Adipocyte (in vitro differentiated cells): ENCODE measurements at regions not wholly inside any gene's neighbourhood (a gene's known extent, or its start where the extent isn't known, plus 50 kb on each side); places are given as distances from the start of the nearest gene placed in this dataset.
"Not testable (repeated sequence)": the region's sequence is repeated elsewhere in the genome, so short reads cannot be mapped to it uniquely, and the experiment has no call there.

Experiments
- DNase-seq: peaks from one replicate; pipeline ENCODE4 v3.0.0-alpha.2; 2015; ENCODE audit warnings: low read depth
- H3K27me3 ChIP-seq: replicated peaks from 2 replicates; pipeline ENCODE4 v1.7.0; 2013; ENCODE audit warnings: mild to moderate bottlenecking, low read length, moderate library complexity; ENCODE audit not compliant: control insufficient read depth, insufficient read depth
- H3K36me3 ChIP-seq: 2 replicates; pipeline ENCODE4 v1.7.0; 2013; ENCODE audit warnings: low read length, mild to moderate bottlenecking, moderate library complexity; ENCODE audit not compliant: control insufficient read depth, insufficient read depth, severe bottlenecking
- H3K4me1 ChIP-seq: 2 replicates; pipeline ENCODE4 v1.7.0; 2013; ENCODE audit warnings: mild to moderate bottlenecking, low read length, moderate library complexity; ENCODE audit not compliant: control insufficient read depth, insufficient read depth
- H3K4me3 ChIP-seq: 2 replicates; pipeline ENCODE4 v1.7.0; 2013; ENCODE audit warnings: mild to moderate bottlenecking, low read length, moderate library complexity
- H3K9ac ChIP-seq: 2 replicates; pipeline ENCODE4 v1.7.0; 2013; ENCODE audit warnings: mild to moderate bottlenecking, low read length, moderate library complexity
- H3K9me3 ChIP-seq: 2 replicates; pipeline ENCODE4 v1.7.0; 2013; ENCODE audit warnings: mild to moderate bottlenecking, low read length, moderate library complexity; ENCODE audit not compliant: control insufficient read depth

GRCh38 chr2:153623020-153623419 is 144.5 kb upstream of the RPRM start:
- no peaks in the 10 kb centered on the region for H3K27me3 ChIP-seq
- H3K4me3 ChIP-seq: no peak overlapping the region
- no peaks in the 10 kb centered on the region for H3K36me3 ChIP-seq
- no peaks in the 10 kb centered on the region for H3K4me1 ChIP-seq
- H3K9me3 ChIP-seq: peaks cover 20% of the 10 kb centered on the region
- H3K9ac ChIP-seq: no peak overlapping the region
- no peak for DNase-seq

GRCh38 chr2:153626676-153627075 is 148.1 kb upstream of the RPRM start:
- Histone ChIP-seq H3K4me3 (no peak overlapping the region), H3K9ac (no peak overlapping the region), H3K4me1 (no peaks in the 10 kb centered on the region), H3K9me3 (no peaks in the 10 kb centered on the region), H3K27me3 (no peaks in the 10 kb centered on the region), H3K36me3 (no peaks in the 10 kb centered on the region)
- no peak for DNase-seq

DNA sequence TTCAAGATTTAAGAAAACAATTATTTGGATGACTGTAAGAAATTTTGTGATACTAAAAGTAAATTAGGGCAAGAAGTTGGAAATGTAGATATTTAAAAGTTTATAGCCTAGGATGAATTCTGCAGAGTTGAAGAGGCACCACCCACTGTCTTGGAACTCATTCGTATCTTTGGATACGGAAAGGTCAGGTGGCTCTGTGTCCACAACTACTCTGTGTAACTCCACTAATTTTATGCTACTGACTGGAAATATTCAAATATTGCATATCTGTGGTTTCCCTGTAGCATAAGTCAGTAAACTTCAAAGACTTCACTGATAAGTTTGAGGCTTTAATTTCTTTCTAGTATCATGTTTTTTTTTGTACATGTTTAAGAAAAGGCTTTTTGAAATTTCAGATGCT is 156.9 kb upstream of the RPRM start:
- Histone ChIP-seq H3K27me3 (no peaks in the 10 kb centered on the region), H3K36me3 (no peaks in the 10 kb centered on the region), H3K9ac (no peak overlapping the region), H3K9me3 (no peaks in the 10 kb centered on the region), H3K4me1 (no peaks in the 10 kb centered on the region), H3K4me3 (no peak overlapping the region)
- DNase-seq: no peak

GRCh38 chr2:153641046-153641445 is 162.5 kb upstream of the RPRM start:
- Histone ChIP-seq H3K36me3 (no peaks in the 10 kb centered on the region), H3K4me1 (peaks cover 7% of the 10 kb centered on the region), H3K27me3 (no peaks in the 10 kb centered on the region), H3K9ac (no peak overlapping the region), H3K4me3 (no peak overlapping the region), H3K9me3 (no peaks in the 10 kb centered on the region)
- no peak for DNase-seq

DNA sequence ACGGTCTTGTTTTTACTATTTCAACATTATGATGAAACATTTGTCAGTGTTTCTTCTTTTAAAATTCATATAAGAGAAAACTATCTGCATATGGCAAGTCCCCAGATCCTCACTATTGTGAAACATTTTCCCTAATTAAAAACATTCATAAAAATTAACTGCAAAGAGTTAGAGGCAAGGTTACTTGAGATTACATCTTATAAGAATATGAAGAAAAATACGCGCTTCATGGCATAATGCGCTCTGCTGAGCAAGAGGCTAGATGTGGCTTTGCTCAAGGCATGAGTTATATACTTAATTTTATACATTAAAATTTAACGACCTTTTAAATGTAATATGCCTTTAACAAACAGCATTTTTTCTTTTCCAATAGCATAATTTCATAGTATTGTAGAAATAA is 166.4 kb upstream of the RPRM start:
- Histone ChIP-seq H3K36me3 (no peaks in the 10 kb centered on the region), H3K27me3 (no peaks in the 10 kb centered on the region), H3K4me1 (peaks cover 8% of the 10 kb centered on the region), H3K4me3 (no peak overlapping the region), H3K9ac (no peak overlapping the region), H3K9me3 (no peaks in the 10 kb centered on the region)
- no peak for DNase-seq

GRCh38 chr2:153645599-153645998 is 167.0 kb upstream of the RPRM start:
- no peaks in the 10 kb centered on the region for H3K27me3 ChIP-seq
- no peaks in the 10 kb centered on the region for H3K36me3 ChIP-seq
- H3K4me1 ChIP-seq: peaks cover 8% of the 10 kb centered on the region
- no peak overlapping the region for H3K4me3 ChIP-seq
- no peak overlapping the region for H3K9ac ChIP-seq
- DNase-seq: no peak
- no peaks in the 10 kb centered on the region for H3K9me3 ChIP-seq

DNA sequence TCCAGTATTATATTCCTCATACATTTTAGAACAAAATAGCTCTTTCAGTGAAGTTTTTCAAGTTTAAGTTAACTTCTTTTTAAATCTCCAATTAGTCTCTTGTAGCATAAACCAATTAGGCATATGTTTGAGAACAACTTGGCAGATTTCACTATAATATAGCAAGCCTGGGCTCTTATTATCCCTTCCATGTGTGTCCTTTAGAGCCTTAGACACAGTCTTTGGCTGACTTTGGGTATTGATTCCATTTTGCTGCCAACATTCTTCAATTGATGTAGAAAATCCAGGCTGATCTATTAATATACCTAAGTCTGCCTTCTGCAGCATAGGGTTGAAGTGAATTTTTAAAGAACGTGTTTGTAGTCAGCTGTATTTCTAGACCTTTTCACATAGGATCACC is 179.1 kb upstream of the RPRM start:
- no peak overlapping the region for H3K9ac ChIP-seq
- H3K27me3 ChIP-seq: no peaks in the 10 kb centered on the region
- H3K4me3 ChIP-seq: no peak overlapping the region
- no peaks in the 10 kb centered on the region for H3K4me1 ChIP-seq
- H3K9me3 ChIP-seq: no peaks in the 10 kb centered on the region
- no peak for DNase-seq
- no peaks in the 10 kb centered on the region for H3K36me3 ChIP-seq

DNA sequence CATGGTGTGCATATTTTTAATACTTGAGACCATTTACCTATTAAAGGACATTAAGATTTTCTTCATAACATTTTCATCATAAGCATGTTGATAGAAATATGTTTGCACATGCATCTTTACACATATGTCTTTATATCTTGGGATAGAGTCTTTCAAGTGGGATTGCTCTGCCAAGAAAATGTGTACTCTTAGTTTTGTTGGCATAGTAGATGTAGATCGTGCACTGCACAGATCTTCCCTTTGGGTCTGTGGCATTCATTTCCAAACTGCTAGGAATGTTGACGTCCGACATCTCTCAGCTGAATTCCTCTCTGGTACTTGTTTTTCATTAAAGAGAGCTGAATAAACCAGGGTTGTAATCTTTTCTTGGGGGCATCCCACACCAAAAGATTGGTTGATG is 183.2 kb upstream of the RPRM start:
- H3K4me1 ChIP-seq: no peaks in the 10 kb centered on the region
- no peak overlapping the region for H3K9ac ChIP-seq
- DNase-seq: no peak
- no peaks in the 10 kb centered on the region for H3K27me3 ChIP-seq
- H3K9me3 ChIP-seq: peaks cover 8% of the 10 kb centered on the region
- H3K4me3 ChIP-seq: no peak overlapping the region
- H3K36me3 ChIP-seq: no peaks in the 10 kb centered on the region

DNA sequence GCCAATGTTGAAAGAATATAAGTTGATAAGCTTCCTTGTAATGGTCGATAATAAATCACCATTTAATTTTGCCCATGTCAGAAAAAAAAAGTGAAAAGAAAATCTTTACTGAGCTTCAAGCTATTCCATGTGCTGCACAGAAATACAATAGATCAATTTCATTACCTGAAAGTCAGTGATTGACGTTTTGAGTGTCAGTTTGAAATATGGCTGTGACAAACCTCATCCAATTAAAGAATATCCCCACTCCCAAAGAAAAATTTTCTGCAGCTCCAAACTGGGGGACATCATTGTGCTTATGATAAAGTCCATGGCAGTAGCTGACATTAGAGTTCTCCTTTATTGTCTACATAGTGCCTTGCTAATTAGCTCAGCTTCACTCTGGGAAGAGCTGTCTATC is 184.8 kb upstream of the RPRM start:
- DNase-seq: no peak
- Histone ChIP-seq H3K4me3 (no peak overlapping the region), H3K9me3 (peaks cover 8% of the 10 kb centered on the region), H3K9ac (no peak overlapping the region), H3K36me3 (no peaks in the 10 kb centered on the region), H3K4me1 (no peaks in the 10 kb centered on the region), H3K27me3 (no peaks in the 10 kb centered on the region)

DNA sequence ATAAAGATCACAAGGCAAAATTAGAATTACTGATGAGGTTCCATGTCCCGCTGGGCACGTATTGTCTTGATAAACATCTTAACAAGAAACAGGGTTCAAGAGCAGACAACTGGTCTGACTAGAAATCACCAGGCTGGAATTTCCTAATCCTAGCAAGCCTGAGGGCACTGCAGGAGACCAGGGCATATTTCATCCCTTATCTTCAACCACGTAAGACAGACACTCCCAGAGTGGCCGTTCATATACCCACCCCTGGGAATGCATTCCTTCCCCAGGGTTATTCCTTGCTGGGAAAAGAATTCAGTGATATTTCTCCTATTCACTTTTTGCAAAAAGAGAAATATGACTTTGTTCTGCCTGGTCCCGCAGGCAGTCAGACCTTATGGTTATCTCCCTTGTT is 185.4 kb upstream of the RPRM start:
- not testable (repeated sequence) for H3K4me1 ChIP-seq, H3K36me3 ChIP-seq, H3K4me3 ChIP-seq, DNase-seq, H3K9me3 ChIP-seq, H3K9ac ChIP-seq, H3K27me3 ChIP-seq

DNA sequence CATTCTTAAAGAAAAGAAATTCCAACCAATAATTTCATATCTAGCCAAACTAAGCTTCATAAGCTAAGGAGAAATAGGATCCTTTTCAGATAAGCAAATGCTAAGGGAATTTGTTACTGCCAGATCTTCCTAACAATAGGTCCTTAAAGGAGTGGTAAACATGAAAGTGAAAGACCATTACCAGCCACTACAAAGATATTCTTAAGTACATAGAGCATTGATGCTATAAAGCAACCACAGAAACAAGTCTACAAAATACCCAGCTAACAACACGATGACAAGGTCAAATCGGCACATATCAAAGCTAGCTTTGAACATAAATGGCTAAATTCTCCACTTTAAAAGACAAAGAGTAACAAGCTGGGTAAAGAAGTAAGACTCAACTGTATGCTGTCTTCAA is 188.9 kb upstream of the RPRM start:
- no peaks in the 10 kb centered on the region for H3K27me3 ChIP-seq
- H3K9ac ChIP-seq: no peak overlapping the region
- no peak for DNase-seq
- peaks cover 8% of the 10 kb centered on the region for H3K9me3 ChIP-seq
- H3K4me3 ChIP-seq: no peak overlapping the region
- no peaks in the 10 kb centered on the region for H3K36me3 ChIP-seq
- no peaks in the 10 kb centered on the region for H3K4me1 ChIP-seq

GRCh38 chr2:153668923-153669322 is 190.4 kb upstream of the RPRM start:
- H3K9me3 ChIP-seq: peaks cover 2% of the 10 kb centered on the region
- no peak overlapping the region for H3K9ac ChIP-seq
- H3K4me1 ChIP-seq: no peaks in the 10 kb centered on the region
- no peak overlapping the region for H3K4me3 ChIP-seq
- H3K27me3 ChIP-seq: no peaks in the 10 kb centered on the region
- DNase-seq: no peak
- no peaks in the 10 kb centered on the region for H3K36me3 ChIP-seq
